Left forelimb (tissue), 1 donor: ENCODE measurements at regions not wholly inside any gene's neighbourhood (a gene's known extent, or its start where the extent isn't known, plus 50 kb on each side); places are given as distances from the start of the nearest gene placed in this dataset.

Experiments used
- DNase-seq: peaks from one replicate; pipeline ENCODE4 v3.0.0-alpha.2; 2018; ENCODE audit warnings: low spot score

- no peak for DNase-seq
Measured at GRCh38 chr4:56240554-56241174, 146.6 kb downstream of the AASDH start.

- no peak for DNase-seq
Measured at GRCh38 chr4:56238251-56238650, 149.0 kb downstream of the AASDH start.

- DNase-seq = no peak
Measured at GRCh38 chr4:56235725-56236124, 151.6 kb downstream of the AASDH start.

DNA sequence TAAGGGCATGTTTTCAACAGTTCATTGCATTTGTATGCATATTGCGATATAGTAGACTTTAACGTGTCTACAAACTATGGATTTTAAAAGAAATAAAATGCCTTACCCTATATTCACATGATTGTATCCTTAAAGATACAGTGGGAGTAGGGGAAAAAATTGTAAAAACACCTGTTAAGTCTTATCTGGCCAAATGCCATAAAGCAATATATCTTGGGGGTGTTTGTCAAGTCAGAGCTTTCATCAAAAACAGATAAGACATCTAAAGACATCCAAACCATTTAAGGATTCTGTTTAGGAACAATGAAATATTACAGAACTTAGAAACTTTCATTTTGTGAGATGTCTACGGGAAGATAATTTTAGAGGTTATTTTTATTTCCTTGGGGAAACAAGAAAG, 152.3 kb downstream of the AASDH start:
- DNase-seq = no peak

DNA sequence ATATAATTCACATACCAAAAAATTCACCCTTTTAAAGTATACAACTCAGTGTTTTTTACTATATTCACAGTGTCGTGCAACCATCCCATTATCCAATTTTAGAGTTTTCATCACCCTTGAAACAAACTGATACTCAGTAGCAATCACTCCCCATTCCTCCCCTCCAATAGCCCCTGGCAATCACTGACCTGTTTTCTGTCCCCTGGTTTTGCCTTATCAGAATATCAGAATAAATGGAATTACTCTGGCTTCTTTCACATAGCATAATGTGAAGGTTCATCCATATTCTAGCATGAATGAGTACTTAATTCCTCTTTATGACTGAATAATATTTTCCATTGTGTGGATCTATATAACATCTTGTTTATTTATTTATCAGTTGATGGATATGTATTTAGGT, 153.2 kb downstream of the AASDH start:
- no peak for DNase-seq

GRCh38 chr4:56231410-56231809, 155.9 kb downstream of the AASDH start:
- no peak for DNase-seq

GRCh38 chr4:56229947-56230346, 157.3 kb downstream of the AASDH start:
- DNase-seq = no peak

GRCh38 chr4:56227301-56227835, 159.9 kb downstream of the AASDH start:
- no peak for DNase-seq

DNA sequence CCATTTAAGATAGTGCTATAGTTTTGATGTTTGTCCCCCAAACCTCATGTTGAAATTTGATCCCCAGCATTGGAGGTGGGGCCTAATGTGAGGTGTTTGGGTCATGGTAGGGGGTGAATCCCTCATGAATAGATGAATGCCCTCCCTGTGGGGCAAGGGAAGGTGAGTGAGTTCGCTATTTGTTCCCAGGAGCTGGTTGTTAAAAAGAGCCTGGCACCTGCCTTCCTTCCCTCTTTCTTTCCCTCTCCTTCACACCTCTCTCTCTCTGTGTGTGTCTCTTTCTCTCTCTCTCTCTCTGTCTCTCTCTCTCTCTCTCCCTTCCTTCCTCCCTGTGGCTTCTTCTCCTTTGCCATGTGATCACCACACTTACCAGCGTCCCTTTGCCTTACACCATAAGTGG, 160.7 kb downstream of the AASDH start:
- no peak for DNase-seq

- DNase-seq = no peak
Measured at GRCh38 chr4:56224641-56225040, 162.7 kb downstream of the AASDH start.

- DNase-seq = no peak
Measured at GRCh38 chr4:56222514-56222913, 164.8 kb downstream of the AASDH start.

DNA sequence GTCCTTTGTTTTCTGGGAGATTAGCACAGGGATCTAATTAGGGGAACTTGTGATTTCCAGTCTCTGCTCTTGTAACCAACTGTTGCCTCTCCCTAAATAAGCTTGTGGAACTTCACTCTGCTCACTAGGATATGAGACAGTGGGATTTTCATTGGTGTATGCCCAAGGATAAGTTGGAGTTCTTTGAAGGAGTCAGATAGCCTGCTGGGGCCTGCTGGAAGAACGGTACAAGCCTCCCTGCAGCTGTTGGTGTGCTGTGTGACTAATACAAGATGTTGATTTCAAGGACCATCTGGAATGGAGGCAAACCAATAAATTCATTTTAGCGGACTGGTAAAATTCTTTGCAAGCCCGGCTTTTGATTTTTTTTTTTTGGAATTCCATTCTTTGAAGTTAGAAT, 167.0 kb downstream of the AASDH start:
- no peak for DNase-seq

GRCh38 chr4:56219447-56219846, 167.8 kb downstream of the AASDH start:
- DNase-seq = no peak

DNA sequence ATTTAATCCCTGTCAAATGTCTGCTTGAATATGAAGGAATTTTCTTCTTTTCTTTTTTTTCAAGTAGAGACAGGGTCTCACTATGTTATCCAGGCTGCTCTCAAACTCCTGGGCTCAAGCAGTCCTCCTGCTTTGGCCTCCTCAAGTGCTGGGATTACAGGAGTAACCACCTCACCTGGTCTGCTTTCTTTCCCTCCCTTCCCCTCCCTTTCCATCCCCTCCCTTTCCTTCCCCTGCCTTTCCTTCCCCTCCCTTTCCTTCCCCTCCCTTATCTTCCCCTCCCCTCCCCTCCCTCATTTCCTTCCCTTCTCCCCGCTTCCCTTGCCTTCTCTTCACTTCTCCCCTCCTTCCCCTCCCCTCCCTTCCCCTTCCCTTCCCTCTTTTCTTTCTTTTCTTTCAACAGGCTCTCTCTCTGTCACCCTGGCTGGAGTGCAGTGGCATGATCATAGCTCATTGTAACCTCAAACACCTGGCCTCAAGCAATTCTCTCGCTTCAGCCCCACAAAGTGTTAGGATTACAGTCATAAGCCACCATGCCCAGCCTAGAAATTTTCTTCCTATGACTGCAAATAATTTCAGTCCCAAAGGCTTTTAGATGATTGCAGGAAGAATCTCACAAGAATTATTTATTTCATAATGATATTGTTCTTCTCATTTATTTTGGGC, 168.9 kb downstream of the AASDH start:
- DNase-seq = no peak

GRCh38 chr4:56217343-56217890, 169.9 kb downstream of the AASDH start:
- no peak for DNase-seq

- no peak for DNase-seq
Measured at GRCh38 chr4:56215901-56216300, 171.4 kb downstream of the AASDH start.

- DNase-seq = no peak
Measured at GRCh38 chr4:56215141-56215783, 172.0 kb downstream of the AASDH start.

GRCh38 chr4:56213543-56213942, 173.7 kb downstream of the AASDH start:
- no peak for DNase-seq

DNA sequence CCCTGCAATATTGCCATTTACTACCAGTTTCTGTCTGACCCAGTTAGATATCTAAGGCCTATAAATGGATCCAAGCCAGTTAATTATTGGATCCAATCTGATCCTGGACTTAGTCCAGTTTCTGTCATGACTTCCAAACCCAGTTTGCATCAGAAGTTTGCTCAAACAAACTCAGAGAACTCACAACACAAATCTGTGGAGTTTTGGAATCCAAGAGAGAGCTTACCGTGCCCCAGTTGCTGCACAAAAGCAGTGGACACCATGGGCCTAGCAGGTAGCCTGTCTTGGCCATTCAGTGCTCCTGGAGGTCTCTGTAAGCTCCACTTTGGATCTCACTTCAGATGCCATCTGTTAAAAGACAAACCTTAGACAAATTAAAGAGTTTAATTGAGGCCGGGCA, 174.5 kb downstream of the AASDH start:
- no peak for DNase-seq

- DNase-seq = no peak
Measured at GRCh38 chr4:56211202-56211601, 176.1 kb downstream of the AASDH start.

DNA sequence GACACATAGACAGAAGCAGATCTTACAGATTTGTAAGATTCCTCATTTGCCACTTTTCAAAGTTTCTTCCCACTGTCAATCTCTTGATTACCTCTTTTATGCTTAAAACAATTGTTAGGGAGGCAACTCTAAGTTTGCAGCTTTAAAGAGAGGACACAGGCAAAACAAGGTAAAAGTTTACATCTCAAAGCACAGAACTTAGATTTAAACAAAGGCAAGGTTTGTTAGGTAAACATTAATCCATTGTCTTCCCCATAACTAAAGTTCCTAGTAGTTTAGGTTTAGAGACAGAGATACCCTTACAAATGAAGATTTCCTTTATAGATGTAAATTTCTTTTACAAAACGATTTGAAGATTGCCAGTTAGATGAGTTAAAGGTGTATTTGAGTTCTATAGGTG, 176.9 kb downstream of the AASDH start:
- no peak for DNase-seq

DNA sequence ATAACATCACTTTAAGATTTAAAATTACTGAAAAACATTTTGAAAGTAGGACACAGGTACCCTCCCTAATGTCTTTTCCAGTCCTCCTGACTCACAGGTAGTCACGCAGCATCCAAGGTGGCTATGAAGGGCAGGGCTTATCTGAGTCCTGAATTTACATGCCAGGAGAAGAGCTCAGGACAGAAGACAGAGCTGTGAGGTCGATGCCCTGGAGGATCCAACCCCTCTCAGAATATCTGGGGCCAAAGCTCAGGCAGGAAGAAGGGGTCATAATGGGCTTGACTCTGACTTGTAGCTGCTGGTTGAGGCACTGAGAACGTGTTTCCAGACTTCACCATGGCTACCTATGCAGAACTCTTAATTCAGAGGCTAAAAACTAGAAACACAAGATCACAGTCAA, 177.5 kb downstream of the AASDH start:
- no peak for DNase-seq

DNA sequence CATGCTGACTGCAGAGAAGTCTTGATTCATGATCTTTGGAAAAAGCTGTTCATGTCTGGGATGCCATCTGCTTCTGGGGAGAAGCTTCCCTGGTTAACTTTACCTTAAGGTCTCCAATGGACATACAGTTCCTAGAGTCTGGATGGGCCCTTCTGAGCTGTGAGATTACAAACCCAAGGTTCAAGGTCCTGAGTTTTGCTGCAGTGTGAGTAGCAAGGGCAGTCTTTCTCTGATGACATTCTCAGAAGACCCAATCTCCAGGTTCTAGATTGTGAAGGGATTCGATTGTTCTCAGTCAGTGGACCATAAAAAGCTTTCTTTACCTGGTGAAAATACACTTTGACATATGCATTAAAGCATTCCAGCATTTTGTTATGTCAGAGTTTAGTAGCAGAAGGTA, 179.2 kb downstream of the AASDH start:
- DNase-seq = no peak
